ENCODE measurements at regions not wholly inside any gene's neighbourhood (a gene's known extent, or its start where the extent isn't known, plus 50 kb on each side); places are given as distances from the start of the nearest gene placed in this dataset.

DNA sequence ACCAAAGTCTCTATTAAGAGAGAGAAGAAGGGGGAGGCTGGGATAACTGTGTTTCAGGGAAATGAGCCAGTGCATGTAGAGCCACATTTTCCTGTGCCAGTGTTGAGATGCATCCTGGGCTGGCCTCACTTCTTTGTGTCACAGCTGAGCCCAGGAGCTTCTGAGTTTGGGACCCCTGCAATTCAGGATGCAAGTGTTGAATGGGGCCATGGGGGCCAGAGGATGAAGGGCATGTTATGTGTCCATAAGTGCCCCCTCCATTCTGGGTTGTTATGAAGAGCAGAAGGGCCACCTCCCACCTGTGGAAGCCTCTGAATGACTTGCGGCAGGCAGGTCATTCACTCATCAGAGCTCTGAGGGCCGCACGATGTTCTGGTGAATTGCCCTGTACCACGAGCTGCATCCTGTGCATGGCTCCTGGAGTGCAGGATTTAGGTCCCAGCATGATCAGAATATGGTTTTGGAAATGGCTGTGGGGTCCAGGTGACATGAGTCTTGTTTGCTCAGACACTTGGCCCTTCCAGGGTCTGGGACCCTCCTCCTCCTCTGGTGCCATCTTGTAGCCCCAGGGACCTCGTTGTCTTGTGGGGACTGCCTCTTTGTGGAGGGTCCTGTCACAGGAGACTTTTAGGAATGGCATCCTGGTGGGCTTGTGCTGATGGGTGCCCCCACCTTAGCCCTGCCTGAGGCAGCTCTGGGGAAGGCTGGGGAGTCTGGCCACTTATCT is 115.4 kb upstream of the PITX1 start:
- TF ChIP-seq, protein P1, sequence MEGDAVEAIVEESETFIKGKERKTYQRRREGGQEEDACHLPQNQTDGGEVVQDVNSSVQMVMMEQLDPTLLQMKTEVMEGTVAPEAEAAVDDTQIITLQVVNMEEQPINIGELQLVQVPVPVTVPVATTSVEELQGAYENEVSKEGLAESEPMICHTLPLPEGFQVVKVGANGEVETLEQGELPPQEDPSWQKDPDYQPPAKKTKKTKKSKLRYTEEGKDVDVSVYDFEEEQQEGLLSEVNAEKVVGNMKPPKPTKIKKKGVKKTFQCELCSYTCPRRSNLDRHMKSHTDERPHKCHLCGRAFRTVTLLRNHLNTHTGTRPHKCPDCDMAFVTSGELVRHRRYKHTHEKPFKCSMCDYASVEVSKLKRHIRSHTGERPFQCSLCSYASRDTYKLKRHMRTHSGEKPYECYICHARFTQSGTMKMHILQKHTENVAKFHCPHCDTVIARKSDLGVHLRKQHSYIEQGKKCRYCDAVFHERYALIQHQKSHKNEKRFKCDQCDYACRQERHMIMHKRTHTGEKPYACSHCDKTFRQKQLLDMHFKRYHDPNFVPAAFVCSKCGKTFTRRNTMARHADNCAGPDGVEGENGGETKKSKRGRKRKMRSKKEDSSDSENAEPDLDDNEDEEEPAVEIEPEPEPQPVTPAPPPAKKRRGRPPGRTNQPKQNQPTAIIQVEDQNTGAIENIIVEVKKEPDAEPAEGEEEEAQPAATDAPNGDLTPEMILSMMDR (IDR thresholded peaks at IDR 0.05; ENCODE audit: low read depth, low read length): no peak
- TF ChIP-seq EZH2phosphoT487 (IDR thresholded peaks at IDR 0.05; ENCODE audit: low read depth): no peak

Data from OCI-LY3 (cell line).